GM21529 (cell line): ENCODE measurements at regions not wholly inside any gene's neighbourhood (a gene's known extent, or its start where the extent isn't known, plus 50 kb on each side); places are given as distances from the start of the nearest gene placed in this dataset.
"Not testable (repeated sequence)": the region's sequence is repeated elsewhere in the genome, so short reads cannot be mapped to it uniquely, and the experiment has no call there.

Experiments used
- ATAC-seq: cut with Tn5 transposase; IDR thresholded peaks from one replicate; pipeline ENCODE4 v1.9.1; 2021; ENCODE audit not compliant: unreplicated experiment

DNA sequence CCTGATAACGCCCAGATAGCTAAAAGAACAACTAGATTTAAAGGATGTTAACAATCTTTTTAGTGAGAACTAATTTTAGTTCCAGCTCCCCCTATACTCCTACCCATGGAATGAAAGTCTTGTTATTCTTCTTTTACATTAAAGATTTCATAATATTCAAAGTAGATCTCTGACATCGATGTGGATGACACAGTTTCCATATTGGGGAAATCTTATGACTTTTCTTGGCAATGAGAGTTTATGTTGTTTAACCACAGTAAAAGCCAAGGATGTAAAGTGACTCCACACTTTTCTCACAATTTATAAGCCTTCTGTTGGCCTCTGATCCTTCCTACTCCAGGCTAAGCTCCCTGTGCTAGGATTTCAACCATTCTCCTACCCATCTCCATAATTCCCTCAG lies 332.6 kb upstream of the KCNMB2 start:
- no peak for ATAC-seq

DNA sequence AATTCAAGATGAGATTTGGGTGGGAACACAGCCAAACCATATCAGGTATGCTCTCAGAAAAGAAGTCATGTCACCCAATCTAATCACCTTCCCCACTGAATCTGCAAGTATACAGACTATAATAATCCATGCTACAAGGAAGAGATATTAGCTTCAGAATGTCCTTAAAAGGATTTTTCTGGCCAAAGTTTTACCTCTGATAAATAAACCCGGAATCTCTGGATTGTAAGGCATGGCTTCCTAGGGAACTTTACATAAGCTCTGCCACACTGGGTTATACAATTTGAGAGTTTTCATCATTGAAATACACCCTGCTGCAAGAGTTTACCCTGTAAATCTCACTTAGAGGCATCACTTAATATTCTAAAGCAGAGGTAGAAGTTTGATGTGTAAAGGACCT lies 330.5 kb upstream of the KCNMB2 start:
- no peak for ATAC-seq

DNA sequence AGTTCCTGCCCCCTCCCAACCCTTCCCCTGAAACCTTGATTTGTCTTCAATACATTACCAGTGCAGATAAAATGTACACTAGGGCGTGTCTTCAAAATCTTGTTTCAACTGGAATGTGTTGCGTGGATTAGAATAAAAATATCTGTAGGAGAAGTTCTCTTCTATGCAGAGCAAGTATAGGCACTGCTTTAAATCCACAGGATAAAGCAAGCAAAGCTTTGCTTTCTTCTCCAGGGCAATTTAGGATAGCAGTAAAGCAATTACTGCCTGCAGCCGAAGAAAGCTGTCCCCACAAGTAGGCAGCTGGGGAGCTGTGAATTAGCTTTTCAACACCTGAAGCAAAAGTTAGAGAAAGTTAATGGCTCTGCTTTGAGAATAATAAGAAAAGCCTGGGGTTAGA lies 329.7 kb upstream of the KCNMB2 start:
- no peak for ATAC-seq

- not testable (repeated sequence) for ATAC-seq
Measured at GRCh38 chr3:178207161-178207560, 329.1 kb upstream of the KCNMB2 start.

DNA sequence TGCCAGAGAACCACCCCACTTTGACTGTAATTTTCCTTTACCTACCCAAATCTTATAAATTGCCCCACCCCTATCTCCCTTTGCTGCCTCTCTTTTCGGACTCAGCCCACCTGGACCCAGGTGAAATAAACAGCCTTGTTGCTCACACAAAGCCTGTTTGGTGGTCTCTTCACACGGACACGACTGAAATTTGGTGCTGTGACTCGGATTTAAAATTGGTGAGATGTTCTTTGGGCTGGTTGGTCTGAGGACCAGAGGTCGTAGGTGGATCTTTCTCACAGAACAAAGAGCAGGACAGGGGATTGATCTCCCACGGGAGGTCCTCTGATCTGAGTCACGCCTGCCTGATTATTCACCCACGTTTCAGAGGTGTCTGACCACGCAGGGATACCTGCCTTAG lies 328.6 kb upstream of the KCNMB2 start:
- ATAC-seq = not testable (repeated sequence)

GRCh38 chr3:178209116-178209515 lies 327.1 kb upstream of the KCNMB2 start:
- not testable (repeated sequence) for ATAC-seq

- ATAC-seq = not testable (repeated sequence)
Measured at GRCh38 chr3:178209618-178210017, 326.6 kb upstream of the KCNMB2 start.

DNA sequence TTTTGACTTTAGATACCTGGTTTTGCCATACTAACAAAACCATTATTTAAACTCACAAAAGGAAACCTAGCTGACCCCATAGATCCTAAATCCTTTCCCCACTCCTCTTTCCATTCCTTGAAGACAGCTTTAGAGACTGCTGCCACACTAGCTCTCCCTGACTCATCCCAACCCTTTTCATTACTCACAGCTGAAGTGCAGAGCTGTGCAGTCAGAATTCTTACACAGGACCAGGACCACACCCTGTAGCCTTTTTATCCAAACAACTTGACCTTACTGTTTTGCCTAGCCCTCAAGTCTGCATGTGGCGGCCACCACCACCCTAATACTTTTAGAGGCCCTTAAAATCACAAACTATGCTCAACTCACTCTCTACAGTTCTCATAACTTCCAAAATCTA lies 325.1 kb upstream of the KCNMB2 start:
- not testable (repeated sequence) for ATAC-seq

GRCh38 chr3:178217479-178217878 lies 318.8 kb upstream of the KCNMB2 start:
- ATAC-seq = no peak

- no peak for ATAC-seq
Measured at GRCh38 chr3:178218231-178218630, 318.0 kb upstream of the KCNMB2 start.

DNA sequence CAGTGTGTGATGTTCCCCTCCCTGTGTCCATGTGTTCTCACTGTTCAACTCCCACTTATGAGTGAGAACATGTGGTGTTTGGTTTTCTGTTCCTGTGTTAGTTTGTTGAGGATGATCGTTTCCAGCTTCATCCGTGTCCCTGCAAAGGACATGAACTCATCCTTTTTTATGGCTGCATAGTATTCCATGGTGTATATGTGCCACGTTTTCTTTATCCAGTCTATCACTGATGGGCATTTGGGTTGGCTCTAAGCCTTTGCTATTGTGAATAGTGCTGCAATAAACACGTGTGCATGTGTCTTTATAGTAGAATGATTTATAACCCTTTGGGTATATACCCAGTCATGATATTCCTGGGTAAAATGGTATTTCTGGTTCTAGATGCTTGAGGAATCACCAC lies 316.6 kb upstream of the KCNMB2 start:
- not testable (repeated sequence) for ATAC-seq

GRCh38 chr3:178223876-178224275 lies 312.4 kb upstream of the KCNMB2 start:
- no peak for ATAC-seq

DNA sequence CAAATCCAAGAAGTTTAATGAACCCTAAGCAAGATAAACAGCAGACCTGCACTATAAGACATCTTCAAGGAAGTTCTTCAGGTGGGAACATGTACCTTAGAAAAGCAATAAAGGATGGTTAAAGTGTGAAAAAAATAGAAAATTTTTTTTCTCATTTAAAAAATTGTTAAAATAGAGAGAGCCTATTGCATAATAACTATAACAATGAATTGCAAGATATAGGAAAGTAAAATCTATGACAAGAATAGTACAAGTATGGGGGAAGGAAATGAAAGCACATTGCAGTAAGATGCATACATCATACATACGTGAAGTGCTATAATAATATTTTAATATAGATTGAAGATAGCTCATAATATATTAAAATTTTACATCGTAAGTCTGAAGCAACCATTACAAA lies 310.1 kb upstream of the KCNMB2 start:
- ATAC-seq = no peak

GRCh38 chr3:178231645-178232044 lies 304.6 kb upstream of the KCNMB2 start:
- no peak for ATAC-seq

GRCh38 chr3:178233371-178234071 lies 302.7 kb upstream of the KCNMB2 start:
- no peak for ATAC-seq

- ATAC-seq = no peak
Measured at GRCh38 chr3:178236555-178237277, 299.5 kb upstream of the KCNMB2 start.

- ATAC-seq = no peak
Measured at GRCh38 chr3:178238179-178238578, 298.1 kb upstream of the KCNMB2 start.

DNA sequence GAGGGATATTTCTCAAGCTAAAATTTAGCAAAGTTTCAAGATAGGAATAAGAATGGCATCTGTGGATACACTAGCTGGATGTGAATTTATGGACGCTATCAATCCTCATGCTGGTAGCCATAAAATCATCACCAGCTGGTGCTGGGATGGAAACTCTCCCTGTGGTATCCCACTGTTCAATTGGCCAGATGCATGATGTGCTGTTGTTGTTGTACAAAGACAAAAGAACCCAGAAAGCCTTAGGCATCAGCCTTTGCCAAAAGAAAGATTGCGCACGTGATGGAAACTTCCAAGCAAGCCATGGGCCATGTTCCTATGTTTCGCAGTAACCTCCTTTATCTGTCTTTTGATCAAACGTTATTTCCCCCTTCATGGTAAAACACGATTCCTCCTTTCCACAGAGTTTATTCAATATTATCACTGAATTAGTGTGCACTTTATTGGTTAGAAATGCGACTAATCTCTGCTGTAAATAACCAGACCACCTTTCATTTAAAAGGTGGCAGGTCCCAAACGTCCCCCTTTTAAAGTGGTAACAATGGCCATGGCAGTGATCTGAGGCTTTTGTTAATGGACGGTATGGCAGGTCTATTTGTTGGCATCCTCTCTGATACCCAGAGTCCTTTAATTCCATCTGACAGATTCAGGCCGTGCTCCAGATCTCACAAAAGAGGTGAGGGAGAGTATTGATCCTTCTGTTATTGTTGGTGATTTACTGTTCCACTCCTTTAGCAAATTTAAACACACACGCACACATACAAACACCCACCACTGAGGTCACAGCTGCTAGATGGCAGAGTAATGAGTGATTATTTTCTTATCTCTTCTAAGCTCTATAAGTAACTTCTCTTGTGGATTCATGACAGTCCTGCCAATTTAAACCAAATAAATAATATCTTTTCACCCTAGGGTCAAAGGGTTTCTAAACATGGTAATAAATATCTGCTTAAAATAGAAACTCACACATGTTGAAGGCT lies 291.2 kb upstream of the KCNMB2 start:
- ATAC-seq = no peak

DNA sequence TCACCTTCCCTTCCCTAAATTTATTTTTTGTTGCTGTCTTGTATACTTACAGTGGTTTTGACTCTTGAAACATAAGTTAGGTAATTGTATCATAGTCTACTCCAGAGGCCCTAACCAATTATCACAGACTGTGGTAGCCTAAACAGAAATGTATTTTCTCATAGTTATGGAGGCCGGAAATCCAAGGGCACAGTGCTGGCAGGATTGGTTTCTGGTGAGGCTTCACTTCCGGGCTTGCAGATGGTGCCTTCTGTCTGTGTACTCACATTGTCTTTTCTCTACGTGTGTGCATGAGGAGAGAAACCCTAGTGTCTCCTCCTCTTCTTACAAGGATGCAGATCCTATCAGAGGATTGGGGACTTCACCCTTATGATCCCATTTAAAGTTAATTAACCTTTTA lies 290.2 kb upstream of the KCNMB2 start:
- ATAC-seq = no peak

GRCh38 chr3:178255315-178255714 lies 280.9 kb upstream of the KCNMB2 start:
- ATAC-seq = no peak

GRCh38 chr3:178257491-178257890 lies 278.7 kb upstream of the KCNMB2 start:
- ATAC-seq = no peak
